HG03378 (cell line): ENCODE measurements at regions not wholly inside any gene's neighbourhood (a gene's known extent, or its start where the extent isn't known, plus 50 kb on each side); places are given as distances from the start of the nearest gene placed in this dataset.

Experiments used
- ATAC-seq: cut with Tn5 transposase; IDR thresholded peaks from one replicate; pipeline ENCODE4 v1.9.1; 2021; ENCODE audit warnings: mild to moderate bottlenecking, moderate library complexity; ENCODE audit not compliant: unreplicated experiment

DNA sequence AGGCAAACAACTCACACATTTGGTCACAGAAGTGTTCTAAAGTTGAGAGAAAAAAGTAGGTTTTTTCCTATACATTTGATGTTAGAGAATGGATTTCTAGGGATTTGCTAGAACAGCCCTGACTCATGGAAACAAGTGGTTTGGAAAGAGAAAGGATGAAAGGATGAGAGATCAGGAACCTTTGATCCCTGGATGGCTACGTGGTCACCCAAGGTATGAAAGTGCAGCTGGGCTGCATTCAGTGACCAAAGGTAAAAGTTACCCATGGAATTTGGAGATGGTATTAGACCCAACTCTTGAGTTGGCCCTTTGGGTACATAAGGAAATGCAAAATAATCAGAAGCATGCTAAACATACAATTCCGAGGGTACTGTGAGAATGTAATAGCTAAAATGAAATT is 61.3 kb upstream of the SPIN1 start:
- no peak for ATAC-seq

DNA sequence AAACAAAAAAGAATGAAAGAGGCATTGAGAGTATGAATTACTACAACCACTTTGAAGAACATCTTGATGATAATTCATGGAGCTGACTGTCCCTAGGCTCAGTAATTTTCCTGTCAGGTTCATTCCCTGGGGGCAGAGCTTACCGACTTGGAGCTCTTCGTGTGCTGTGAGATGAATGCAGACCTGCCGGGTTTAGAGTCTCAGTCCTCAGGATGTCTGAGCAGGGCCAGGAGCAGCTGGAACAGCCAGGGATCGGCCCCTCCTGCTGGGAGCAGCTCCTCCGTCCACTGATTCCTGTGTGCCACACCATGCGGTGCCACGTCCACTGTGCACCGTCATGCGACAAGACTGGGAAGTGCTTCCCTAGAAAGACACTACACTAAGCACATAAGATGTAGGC is 62.2 kb upstream of the SPIN1 start:
- no peak for ATAC-seq

DNA sequence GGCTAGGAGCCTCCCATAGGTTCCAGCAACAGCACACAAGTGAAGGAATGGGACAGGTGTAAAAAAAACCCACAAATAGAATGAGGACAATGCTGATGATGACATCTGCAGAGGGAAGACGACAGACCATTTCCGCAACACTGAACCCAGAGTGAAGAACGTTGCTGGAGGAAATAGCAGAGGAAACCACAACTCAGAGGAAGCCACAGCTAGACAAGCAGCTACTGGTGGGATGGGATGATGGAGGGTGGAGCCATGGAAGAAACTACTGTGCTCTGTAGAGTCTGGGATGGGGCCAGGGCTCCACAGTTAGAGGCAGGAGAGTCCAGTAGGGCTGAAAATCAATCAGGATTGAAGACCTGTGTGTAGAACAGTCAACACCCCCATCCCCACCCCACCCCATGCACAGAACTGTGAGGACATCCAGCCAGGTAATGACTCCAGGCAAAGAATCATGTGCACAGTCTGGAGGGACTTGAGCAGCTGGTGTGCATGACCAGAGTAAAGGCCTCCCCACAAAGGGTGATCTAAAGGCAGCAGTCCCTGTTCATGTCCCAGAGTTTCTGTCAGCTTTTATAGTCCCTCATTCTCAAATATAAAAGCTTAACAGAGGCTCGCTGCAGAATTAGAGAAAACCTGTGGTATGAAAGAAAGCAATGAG is 65.2 kb upstream of the SPIN1 start:
- no peak for ATAC-seq

DNA sequence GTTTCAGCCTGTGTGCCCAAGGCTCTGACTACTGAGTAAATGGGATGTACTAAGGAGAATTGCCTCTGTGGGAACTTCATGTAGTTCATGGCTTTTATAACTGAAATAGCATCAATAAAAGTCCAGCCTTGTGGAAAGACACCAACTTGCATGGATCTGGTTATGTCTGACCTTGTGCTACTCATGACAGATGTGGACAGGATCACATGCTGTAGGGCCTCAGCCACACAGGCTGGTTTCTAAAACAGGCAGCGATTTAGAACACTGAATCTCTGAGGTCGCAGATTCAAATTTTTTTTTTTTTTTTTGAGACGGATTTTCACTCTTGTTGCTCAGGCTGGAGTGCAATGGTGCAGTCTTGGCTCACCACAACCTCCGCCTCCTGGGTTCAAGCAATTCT is 66.5 kb upstream of the SPIN1 start:
- no peak for ATAC-seq

DNA sequence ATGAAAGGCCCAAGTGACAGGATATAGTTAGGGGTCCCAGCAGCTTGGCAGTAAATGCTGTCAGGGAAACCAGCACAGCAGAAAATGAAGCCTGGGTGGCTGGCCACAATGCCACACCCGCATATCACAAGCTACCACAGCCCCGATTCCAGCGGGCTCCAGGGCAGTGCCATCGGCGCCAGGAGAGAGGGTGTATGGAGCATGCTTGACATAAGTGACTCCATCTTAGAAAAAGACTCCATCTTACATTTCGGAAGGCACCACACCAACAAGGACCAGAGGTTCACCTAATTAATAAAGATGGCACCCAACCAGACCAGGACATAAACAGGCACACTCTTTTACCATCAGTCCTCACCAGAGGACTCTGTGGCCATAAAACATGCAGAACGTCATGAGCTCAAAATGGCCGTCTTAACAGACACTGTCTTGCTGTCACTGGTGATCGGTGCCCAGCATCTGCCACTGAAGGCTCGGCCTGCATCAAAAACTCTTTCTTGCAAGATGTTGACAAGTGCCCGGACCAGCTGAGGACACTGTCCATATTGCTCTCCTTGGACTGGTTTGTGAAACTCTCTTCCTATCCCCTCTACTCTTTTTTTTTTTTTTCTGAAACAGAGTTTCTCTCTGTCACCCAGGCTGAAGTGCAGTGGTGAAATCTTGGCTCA is 67.4 kb upstream of the SPIN1 start:
- ATAC-seq: no peak

DNA sequence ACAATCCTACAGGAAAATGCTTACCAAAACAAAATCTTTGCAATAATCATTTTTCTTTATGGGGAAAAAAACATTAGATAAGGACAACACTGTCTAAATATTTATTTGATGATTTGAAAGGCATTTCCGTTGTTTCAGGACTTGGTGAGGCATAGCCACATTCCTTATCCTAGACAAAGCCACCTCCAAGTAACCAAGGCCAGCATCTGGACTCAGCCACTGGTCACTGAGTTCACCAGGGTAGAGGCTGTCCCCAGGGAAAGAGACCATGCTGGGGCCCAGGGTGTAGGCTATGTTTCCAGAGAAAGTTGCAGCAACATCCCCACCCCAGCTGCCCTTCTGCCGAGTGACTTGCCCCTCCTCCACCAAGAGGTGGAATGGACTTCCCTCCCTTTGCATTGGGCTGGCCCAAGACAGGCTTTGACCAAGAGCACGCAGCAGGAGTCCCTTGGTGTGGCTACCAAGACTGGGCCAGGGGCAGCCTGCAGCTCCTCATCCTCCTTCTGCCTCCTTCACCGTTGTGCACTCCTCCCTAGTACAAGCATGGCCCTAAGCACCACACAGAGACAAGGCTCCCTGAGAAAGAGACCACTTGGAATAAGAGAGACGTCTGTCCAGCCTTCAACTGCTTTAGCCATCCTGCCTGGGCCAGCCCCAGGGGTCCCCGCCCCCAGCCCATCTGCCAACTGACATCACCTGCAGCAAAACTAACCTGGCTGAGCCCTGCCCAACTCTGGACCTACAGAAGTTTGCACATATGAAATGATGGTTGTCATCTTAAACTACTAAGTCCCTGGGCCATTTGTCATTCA is 68.1 kb upstream of the SPIN1 start:
- no peak for ATAC-seq

DNA sequence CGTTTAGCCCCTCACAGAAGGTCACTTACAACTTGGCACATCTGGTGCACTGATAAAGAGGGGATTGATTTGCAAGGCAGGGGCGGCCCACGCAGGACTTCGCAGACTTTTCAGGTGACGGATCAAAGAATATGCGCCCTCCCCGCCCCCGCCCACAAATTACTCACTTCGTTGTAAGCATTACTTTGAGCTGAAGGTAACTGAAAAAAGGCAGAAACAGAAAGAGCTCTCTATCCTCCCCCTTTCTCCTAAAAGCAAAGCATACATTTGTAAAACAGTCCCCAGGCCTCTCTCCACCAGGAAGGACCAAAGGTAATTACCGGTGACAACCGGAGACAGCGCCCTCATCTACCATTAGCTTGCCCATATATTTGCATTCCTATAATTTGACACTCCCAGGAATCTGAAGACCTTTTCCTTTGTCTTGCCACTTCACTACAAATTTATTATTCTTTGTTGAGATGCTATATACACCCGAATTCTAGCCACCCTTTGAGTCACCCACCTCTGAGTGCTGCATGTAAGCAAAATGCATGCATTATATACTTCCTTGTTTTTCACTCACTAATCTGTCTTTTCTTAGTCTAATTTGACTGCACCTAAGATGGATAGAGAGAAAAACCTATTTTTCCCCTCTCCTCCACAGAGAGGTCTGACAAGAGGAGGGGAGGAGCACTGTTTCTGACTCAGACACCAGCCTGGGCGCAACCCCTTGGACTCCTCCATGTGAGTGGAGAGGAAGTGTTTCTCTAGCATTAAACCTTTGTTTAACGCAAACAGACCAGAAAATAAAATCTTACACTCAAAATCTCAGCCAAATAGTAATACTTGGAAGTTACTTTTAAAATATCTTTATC is 74.7 kb upstream of the SPIN1 start:
- no peak for ATAC-seq

DNA sequence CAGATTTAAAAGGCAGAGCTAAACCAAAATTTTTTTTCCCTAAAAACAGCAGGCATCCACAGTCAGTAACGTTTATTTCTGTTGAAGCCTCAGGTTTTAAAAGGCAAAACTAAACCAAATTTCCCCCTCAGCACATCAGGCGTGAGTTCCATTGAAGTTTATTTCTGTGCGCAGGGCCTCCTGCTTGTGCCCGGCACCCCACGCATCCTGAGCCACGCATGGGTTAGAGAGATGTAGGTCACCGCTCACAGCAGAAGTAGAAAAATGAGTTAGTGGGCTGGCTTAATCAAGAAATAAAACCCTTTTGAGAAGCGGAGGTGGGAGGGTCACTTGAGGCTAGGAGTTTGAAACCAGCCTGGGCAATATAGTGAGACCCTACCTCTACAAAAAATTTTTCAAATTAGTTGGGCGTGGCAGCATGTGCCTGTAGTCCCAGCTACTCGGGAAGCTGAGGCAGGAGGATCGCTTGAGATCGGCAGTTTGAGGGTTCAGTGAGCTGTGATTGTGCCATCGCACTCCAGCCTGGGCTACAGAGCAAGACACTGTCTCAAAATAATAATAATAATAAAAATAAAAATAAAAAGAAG is 75.6 kb upstream of the SPIN1 start:
- no peak for ATAC-seq

DNA sequence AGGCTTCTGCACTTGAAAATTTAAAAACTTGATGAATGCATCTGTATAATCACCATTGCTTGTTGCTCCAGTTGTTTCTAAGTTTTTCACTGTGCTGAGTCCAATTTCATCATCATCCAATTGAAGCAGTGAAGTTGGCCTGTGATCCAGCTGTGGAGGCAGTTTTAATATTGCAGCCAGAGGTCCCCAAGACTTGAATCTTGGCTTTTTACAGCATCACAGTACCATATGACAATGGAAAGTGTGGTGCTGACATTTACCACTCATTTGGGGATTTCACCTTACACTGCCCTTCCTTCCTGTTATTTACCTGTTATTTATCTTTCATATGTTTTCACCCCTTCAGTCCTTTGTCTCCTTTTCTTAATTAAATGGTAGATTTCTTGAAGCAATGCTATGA is 76.2 kb upstream of the SPIN1 start:
- ATAC-seq: no peak

DNA sequence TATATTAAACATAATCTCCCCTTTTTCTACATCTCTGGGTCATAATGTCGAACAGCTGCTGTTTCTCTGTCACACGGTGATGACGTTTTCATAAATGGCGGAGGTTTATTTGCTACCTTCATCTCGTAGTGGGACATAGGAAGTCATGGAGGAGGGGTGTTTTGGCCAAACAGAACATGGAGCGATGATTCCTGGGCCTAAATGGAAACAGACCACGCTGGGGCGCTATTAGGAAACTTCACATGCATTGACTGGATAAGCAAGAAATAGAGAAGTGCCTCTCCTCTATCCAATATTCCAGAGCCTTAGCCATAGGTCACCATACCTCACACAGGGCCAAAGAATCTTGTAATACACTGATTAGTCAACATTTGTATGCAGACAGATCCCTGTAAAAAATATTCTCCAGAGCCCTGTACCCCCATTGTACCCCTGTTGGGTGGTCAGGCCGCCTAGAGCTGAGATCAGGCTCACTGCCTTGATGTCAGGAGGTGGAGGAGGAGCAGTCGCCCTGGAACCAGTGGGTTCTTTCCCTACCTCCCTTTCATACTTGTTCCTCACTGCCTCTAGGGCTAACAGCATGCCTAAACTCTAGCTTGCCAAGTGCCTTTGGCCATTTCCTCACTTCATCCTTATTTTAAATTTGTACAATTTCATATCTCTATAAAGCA is 77.8 kb upstream of the SPIN1 start:
- ATAC-seq: no peak

DNA sequence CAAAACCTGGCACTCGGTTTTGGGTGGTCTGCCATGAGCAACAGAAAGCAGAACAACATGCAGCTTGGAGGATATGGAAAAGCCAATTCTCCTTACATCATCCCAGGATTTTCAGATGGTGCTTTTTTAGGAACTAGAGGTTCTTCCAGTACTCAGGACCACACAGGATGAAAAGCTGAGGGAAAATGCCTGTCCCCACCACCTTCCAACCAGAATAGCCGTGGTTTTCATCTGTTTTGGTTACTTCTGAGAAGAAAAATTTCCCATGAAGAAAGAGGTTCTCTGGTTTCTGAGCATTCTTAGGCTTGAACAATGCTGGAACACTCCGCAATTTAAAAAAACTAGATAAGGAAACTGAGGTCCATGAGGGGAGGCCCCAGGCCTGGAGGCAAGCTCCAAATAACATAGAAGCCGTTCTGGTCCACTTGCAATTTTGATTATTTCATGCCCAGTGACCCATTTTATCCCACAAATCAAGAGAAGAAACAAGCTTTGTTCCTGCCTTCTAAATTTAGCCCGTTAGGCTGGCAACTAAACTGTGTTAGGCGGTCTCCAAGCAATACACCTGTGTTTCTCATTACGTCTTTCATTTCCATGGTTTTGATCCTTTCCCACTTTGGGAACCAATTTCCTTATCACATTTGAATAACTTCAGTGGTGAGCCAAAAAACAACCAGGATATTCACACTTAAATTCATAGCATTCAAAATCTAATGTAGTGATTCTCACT is 79.2 kb upstream of the SPIN1 start:
- ATAC-seq: no peak

DNA sequence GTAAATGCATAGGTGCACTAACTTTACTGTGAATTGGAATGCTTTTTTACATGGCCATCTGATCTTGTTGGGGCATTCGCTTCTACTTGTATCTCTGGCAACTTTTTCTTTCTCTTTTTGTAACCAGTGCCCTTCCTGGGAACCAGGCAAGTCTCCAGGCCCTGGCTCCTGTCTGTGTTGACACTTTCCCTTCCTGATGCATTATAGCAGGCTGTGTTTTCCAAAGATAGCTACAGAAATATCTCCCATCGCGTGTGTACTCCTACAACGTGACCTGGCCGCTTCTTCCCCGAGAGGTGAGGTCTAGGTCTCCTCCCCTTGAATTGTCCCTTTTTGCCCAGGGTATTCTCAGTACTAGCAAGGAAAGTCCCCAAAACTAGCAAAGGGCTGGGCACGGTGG is 81.1 kb upstream of the SPIN1 start:
- ATAC-seq: no peak

DNA sequence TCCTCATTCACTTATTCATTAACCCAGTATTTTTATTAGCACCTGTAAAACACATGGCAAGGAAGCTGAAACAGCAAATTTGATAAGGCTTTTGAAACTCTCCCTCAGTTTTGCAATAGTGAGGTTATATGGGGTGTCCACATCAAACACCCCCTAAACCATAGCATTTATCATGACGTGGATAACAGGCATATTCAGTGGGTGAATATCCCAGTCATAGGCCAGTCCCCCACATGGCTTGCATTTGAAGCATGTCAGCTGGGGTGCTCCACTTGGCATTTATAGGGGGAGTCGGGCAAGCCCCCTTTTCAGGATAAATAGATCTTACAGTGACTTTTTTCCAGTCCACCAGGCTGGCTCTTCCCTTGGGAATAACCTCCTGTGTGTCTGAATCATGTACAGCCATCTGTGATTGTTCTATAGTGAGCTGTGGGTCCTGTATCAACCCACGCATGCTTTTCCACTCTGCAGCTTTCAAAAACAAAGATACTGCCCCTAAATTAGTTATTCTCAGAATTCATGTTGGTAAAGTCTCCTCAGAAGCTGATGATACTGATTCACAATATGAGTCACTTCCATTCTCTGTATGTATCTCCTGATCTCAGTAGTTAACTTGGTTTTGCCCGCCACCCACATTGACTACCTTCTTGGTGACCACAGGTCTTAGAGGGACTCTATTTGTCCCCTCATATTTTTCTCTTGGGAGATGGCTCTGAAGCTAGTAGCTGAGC is 84.4 kb upstream of the SPIN1 start:
- peak; percentile 99 for ATAC-seq

DNA sequence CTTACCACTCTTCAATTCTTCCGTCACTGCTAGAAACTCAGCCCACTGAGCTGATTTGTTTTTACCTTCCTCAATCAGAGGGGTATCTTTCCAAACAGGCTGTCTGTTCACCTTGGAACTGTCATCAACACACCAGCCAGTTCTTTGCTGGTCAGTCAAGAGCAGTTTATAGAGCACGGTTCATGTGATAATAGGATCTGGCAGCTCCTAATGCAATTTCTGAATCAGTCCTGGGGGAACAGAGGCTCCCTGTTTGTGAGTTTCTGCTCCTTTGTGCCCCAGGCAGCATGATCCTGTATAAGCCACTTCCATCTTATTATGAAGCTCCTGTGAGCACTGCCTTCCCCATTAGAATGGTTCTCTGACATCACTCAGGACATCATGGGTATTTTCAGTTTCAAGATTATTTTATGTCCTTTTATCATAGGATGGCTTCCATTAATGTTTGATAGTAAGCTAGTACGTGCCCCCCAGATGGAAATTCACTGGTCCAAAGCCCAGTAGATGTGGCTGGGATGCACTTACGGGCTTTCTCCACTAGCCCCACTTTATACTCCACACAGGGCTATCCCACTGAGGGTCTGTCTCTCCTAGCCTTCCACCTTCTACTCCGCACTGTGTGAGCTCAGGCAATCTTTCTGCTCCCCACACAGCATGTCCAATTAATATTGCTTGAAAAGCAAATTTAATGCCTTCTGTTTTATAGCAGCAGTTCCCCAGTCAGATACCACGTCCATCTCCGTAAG is 85.5 kb upstream of the SPIN1 start:
- no peak for ATAC-seq

DNA sequence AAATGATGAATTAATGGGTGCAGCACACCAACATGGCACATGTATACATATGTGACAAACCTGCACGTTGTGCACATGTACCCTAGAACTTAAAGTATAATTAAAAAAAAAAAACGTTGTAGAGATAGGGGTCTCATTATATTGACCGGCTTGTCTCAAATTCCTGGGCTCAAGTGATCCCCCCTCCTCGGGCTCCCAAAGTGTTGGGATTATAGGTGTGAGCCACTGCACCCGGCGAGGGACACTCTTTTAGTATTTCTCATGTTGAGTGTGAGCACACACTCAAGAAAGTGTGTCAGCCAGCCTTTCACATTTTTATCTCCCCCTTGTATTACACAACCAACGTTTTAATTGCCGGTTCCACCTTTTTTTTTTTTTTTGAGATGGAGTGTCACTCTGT is 87.7 kb upstream of the SPIN1 start:
- ATAC-seq: no peak

DNA sequence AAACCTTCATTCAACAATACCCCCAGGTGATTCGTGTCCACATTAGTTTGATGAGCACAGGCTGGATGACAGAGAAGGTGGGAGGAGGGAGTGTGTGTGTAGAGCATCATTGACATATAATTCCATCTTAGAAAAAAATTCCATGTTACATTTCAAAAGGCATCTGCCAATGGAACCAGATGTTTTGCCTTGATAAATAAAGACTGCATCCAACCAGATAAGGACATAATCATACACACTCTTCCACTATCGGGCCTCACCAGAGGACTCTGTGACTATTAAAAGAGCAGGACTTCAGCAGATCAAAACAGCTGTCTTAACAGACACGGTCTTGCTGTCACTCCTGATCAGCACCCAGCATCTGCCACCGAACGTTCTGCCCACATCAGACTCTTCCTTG is 96.4 kb upstream of the SPIN1 start:
- no peak for ATAC-seq

DNA sequence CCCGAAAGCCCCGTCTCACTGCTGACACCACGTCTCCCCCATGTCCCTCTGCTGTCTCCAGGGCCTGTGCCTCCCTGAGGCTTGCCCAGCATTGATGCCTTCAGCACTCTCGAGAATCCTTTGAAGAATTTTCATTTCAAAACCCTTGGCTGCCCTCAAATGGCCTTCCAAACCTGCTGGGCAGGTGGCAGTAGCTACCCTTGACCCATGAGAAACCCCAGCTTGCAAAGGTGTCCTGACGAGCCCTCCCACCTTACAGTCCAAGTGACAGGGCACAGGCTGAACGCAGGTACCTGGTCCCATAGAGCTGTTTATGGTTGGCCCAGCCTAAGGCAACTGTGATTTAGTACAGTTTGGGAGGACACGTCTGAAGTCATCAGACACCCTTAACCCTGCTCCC is 97.2 kb upstream of the SPIN1 start:
- ATAC-seq: no peak

DNA sequence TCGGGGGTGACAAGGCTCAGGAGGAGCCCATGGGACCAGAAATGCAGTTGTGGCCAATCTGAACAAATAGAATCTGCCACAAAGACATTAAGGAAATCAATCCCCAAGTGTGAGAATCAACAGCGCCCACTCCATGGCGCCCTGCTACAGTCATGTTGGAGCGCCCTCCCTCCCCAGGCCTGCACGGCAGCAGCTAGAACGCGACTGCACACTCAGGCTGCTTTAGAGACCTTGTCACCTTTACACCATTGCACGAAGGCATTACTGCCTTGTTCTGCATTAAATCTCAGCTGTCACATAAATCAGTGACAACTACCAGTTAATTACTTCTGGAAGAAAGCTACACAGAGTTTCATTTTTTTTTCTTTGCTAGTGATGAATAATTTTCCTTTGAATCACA is 98.7 kb upstream of the SPIN1 start:
- no peak for ATAC-seq
